ENCODE measurements at regions not wholly inside any gene's neighbourhood (a gene's known extent, or its start where the extent isn't known, plus 50 kb on each side); places are given as distances from the start of the nearest gene placed in this dataset.

- no peak for TF ChIP-seq POLR2A (IDR thresholded peaks at IDR 0.05)
- no peak for TF ChIP-seq CTCF (IDR thresholded peaks at IDR 0.05 in 8 of 11, conservative IDR thresholded peaks at IDR 0.05 in 3 of 11)
- no peak for TF ChIP-seq POLR2AphosphoS5 (IDR thresholded peaks at IDR 0.05)
Observed at GRCh38 chr2:41334159-41334558, 713.7 kb upstream of the PKDCC start.
